Lung (tissue), 11 donors: ENCODE measurements at regions not wholly inside any gene's neighbourhood (a gene's known extent, or its start where the extent isn't known, plus 50 kb on each side); places are given as distances from the start of the nearest gene placed in this dataset.

Experiments
- ATAC-seq: fragments of 200-7000 bp; cut with Tn5 transposase; one replicate; pipeline ENCODE4 v1.9.1; 2020; ENCODE audit warnings: moderate number of reproducible peaks; ENCODE audit not compliant: insufficient read depth, low FRiP score
- DNase-seq, 3 donors: peaks; one replicate each; pipeline ENCODE4 v3.0.0-alpha.2; 2013 to 2017
- H3K27ac ChIP-seq, 2 donors: one replicate each; pipeline ENCODE4 v1.5.1; 2013; ENCODE audit warnings: mild to moderate bottlenecking in 2 of 2, moderate library complexity in 2 of 2, control low read depth in 1 of 2, inconsistent platforms in 1 of 2, low read depth in 1 of 2, low read length in 1 of 2
- H3K27me3 ChIP-seq, 3 donors: one replicate each; pipeline ENCODE4 v1.5.1; 2013; ENCODE audit warnings: low read length in 2 of 3; ENCODE audit not compliant: control insufficient read depth in 3 of 3, insufficient read depth in 3 of 3
- H3K36me3 ChIP-seq, 4 donors: one replicate each; pipeline ENCODE4 v1.5.1; 2013; ENCODE audit warnings: low read length in 4 of 4, mild to moderate bottlenecking in 1 of 4, moderate library complexity in 1 of 4; ENCODE audit not compliant: control insufficient read depth in 4 of 4, insufficient read depth in 4 of 4
- H3K4me1 ChIP-seq, 5 donors: one replicate each; pipeline ENCODE4 v1.5.1; 2013; ENCODE audit warnings: low read length in 5 of 5, mild to moderate bottlenecking in 2 of 5, moderate library complexity in 1 of 5; ENCODE audit not compliant: control insufficient read depth in 5 of 5, insufficient read depth in 5 of 5
- H3K4me3 ChIP-seq: one replicate; pipeline ENCODE4 v1.5.1; 2013; ENCODE audit warnings: mild to moderate bottlenecking, control low read depth, moderate library complexity
- H3K9ac ChIP-seq, 2 donors: one replicate each; pipeline ENCODE4 v1.5.1; 2013; ENCODE audit warnings: low read length in 2 of 2, control low read depth in 1 of 2; ENCODE audit not compliant: insufficient read depth in 1 of 2
- H3K9me3 ChIP-seq, 4 donors: one replicate each; pipeline ENCODE4 v1.5.1; 2013; ENCODE audit warnings: low read length in 3 of 4, mild to moderate bottlenecking in 1 of 4, moderate library complexity in 1 of 4; ENCODE audit not compliant: control insufficient read depth in 4 of 4, insufficient read depth in 3 of 4
- WGBS, 2 donors: extraction: QIAGEN DNeasy Blood & Tissue Kit; methylation state at CpG; one replicate each; pipeline ENCODE4 v1.1.7; 2013; 5-methylcytosine and 5-hydroxymethylcytosine counted together
- TF ChIP-seq, protein P1 (sequence below): IDR thresholded peaks from 2 replicates; pipeline ENCODE4 v1.5.1; 2012; ENCODE audit warnings: mild to moderate bottlenecking; ENCODE audit errors: control extremely low read depth, extremely low read depth
- donor health status: control.
- donor health status: control.
- donor health status: Bipolar disorder and iron deficiency.
- donor health status: healthy.
- donor health status: DM: yes; HTN: yes; CAD: no.

DNA sequence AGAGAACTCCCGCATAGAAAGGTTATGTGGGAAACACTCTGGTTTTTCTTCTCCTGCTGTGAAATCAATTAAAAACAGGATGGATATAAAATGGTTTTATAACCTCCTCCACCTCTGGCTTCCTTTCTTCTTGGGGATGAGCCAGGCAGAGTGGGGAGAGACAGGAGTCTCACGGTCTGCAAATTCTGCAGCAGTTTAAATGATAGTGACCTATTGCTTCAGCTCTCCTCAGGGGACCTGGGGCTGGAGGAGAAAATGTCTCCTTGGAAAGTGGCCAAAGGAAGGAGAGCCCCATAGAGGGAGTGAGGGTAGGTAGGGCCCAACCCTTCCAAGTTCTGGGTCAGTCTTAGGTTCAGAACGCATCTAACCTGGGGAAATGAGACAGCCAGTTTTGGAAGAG is 118.8 kb downstream of the MTX3 start:
- Histone ChIP-seq H3K9me3 (no peaks in the 10 kb centered on the region), H3K9ac (no peak overlapping the region), H3K4me1 (no peaks in the 10 kb centered on the region), H3K36me3 (no peaks in the 10 kb centered on the region), H3K27ac (no peak overlapping the region), H3K27me3 (no peaks in the 10 kb centered on the region), H3K4me3 (no peak overlapping the region)
- no peak for DNase-seq
- whole genome bisulfite sequencing, 2 donors: 73 to 76% methylated on average over 3 of the region's 3 CpGs
- TF ChIP-seq, protein P1, sequence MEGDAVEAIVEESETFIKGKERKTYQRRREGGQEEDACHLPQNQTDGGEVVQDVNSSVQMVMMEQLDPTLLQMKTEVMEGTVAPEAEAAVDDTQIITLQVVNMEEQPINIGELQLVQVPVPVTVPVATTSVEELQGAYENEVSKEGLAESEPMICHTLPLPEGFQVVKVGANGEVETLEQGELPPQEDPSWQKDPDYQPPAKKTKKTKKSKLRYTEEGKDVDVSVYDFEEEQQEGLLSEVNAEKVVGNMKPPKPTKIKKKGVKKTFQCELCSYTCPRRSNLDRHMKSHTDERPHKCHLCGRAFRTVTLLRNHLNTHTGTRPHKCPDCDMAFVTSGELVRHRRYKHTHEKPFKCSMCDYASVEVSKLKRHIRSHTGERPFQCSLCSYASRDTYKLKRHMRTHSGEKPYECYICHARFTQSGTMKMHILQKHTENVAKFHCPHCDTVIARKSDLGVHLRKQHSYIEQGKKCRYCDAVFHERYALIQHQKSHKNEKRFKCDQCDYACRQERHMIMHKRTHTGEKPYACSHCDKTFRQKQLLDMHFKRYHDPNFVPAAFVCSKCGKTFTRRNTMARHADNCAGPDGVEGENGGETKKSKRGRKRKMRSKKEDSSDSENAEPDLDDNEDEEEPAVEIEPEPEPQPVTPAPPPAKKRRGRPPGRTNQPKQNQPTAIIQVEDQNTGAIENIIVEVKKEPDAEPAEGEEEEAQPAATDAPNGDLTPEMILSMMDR: no peak
- ATAC-seq: no peak

DNA sequence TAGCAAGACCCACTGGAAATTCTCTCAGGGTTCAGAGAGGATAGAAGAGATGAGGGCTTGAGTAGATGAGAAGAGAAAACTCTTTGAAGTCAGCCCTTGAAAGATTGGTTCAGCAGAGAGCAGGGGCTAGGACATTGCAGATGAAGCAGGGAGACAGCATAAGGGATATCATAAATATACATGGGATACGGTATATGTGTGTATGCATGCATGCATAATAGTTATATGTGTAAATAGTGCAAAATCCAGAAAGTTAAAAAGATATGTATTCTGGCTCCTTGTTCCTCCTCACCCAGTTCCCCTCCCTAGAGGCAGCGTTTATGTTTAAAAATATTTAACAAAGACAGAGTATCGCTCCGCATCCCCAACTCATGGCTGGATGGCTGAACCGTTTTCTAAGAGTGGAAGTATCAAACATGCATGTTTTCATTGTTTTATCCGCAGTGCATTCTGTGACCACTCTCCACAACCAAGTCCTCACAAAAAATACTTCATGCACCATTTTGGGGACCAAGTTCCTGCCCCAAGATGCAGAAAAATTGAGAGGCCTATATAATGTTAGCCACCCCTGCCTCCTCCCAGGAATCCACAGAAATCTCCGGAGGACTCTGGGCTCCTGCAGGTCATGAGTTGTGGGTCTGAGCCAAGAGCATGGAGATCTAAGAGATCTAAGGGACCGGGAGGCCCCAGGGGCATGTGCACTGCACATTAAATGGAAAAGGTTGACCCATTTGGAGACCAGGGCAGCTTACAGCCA is 119.5 kb downstream of the MTX3 start:
- DNase-seq (no peak), ATAC-seq (no peak)
- Histone ChIP-seq H3K27ac (no peak overlapping the region), H3K9me3 (no peaks in the 10 kb centered on the region), H3K27me3 (no peaks in the 10 kb centered on the region), H3K4me3 (no peak overlapping the region), H3K9ac (no peak overlapping the region), H3K36me3 (no peaks in the 10 kb centered on the region), H3K4me1 (no peaks in the 10 kb centered on the region)
- WGBS, 2 donors: 91 to 94% methylated on average over 8 of the region's 8 CpGs
- TF ChIP-seq, protein P1: no peak

DNA sequence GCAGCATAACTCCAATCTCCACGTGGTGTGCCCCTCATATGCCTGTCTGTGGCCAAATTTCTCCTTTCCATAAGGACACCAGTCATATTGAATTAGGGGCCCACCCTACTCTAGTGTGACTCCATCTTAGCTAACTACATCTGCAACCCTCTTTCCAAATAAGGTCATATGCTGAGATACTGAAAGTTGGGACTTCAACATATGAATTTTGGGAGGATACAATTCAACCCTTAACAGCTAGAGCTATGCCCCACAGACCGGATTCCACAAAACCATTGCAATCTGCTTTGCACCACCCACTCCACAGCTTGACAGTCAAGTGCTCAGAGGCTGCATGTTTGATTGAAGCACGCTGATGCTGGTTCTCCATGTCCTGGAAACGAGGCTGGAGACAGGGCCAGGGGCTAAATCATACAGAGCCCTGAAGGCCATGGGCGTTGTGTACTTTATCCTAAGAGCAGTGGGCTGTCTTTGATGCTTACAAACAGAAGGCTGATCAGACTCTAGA is 122.8 kb downstream of the MTX3 start:
- no peak for ATAC-seq
- TF ChIP-seq, protein P1: no peak
- H3K4me1 ChIP-seq: no peaks in the 10 kb centered on the region
- no peaks in the 10 kb centered on the region for H3K36me3 ChIP-seq
- no peak overlapping the region for H3K4me3 ChIP-seq
- 69 to 74% methylated on average over 5 of the region's 5 CpGs for WGBS, 2 donors
- no peak for DNase-seq
- H3K27me3 ChIP-seq: no peaks in the 10 kb centered on the region
- no peaks in the 10 kb centered on the region for H3K9me3 ChIP-seq
- no peak overlapping the region for H3K9ac ChIP-seq
- H3K27ac ChIP-seq: no peak overlapping the region

- no peak overlapping the region for H3K9ac ChIP-seq
- no peaks in the 10 kb centered on the region for H3K4me1 ChIP-seq
- no peaks in the 10 kb centered on the region for H3K9me3 ChIP-seq
- no peak for DNase-seq
- H3K27me3 ChIP-seq: peaks cover 0 to 4% (median 0%) of the 10 kb centered on the region in 3 donors
- H3K4me3 ChIP-seq: no peak overlapping the region
- 88 to 92% methylated on average over 2 of the region's 2 CpGs for WGBS, 2 donors
- TF ChIP-seq, protein P1: no peak
- no peak for ATAC-seq
- H3K27ac ChIP-seq: no peak overlapping the region
- no peaks in the 10 kb centered on the region for H3K36me3 ChIP-seq
These were observed 125.5 kb downstream of the MTX3 start for GRCh38 chr5:79865579-79865978.
